Type B pancreatic cell (in vitro differentiated cells): ENCODE measurements at regions not wholly inside any gene's neighbourhood (a gene's known extent, or its start where the extent isn't known, plus 50 kb on each side); places are given as distances from the start of the nearest gene placed in this dataset.

Experiments
- DNase-seq: peaks from one replicate; pipeline ENCODE4 v3.0.0; 2021; ENCODE audit warnings: mixed read lengths; ENCODE audit not compliant: unreplicated experiment; ENCODE audit errors: extremely low spot score
- H3K27ac Mint-ChIP-seq: 2 replicates; pipeline ENCODE4 v1.8.0; 2021; ENCODE audit warnings: mild to moderate bottlenecking, mixed read lengths
- H3K27me3 Mint-ChIP-seq: 2 replicates; pipeline ENCODE4 v1.8.0; 2021; ENCODE audit warnings: mixed read lengths
- H3K36me3 Mint-ChIP-seq: 2 replicates; pipeline ENCODE4 v1.8.0; 2021; ENCODE audit warnings: mixed read lengths
- H3K4me1 Mint-ChIP-seq: one replicate; pipeline ENCODE4 v1.8.0; 2021; ENCODE audit warnings: mixed read lengths; ENCODE audit not compliant: unreplicated experiment
- H3K4me3 Mint-ChIP-seq: 2 replicates; pipeline ENCODE4 v1.8.0; 2021; ENCODE audit warnings: mild to moderate bottlenecking, mixed read lengths
- H3K9me3 Mint-ChIP-seq: 2 replicates; pipeline ENCODE4 v1.8.0; 2021; ENCODE audit warnings: mixed read lengths
- TF ChIP-seq, protein P1 (sequence below): fragments of 200-600 bp; sonication (generic); conservative IDR thresholded peaks from 2 replicates; pipeline ENCODE4 v1.5.0; 2021; ENCODE audit warnings: antibody characterized with exemption, mild to moderate bottlenecking

DNA sequence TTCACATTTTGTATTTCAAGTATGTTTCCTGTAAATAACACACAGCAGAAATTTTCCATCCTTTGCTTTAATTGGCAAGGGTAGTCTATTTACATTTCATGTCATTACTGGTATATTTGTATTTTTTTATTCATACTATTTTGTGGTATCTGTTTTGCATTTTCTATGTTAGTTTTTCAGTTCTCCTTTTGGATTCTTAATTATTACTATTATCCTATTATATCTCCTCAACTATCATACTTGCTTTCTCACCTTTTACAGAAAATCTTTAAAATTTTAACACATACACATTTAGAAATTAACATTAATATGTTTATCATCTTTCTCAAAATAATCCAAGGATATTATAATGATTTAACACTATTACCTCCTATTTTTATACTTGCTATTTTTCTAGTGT, 918.3 kb upstream of the MAP3K7 start:
- H3K9me3 Mint-ChIP-seq: no peaks in the 10 kb centered on the region
- H3K4me1 Mint-ChIP-seq: no peaks in the 10 kb centered on the region
- H3K36me3 Mint-ChIP-seq: no peaks in the 10 kb centered on the region
- TF ChIP-seq, protein P1, sequence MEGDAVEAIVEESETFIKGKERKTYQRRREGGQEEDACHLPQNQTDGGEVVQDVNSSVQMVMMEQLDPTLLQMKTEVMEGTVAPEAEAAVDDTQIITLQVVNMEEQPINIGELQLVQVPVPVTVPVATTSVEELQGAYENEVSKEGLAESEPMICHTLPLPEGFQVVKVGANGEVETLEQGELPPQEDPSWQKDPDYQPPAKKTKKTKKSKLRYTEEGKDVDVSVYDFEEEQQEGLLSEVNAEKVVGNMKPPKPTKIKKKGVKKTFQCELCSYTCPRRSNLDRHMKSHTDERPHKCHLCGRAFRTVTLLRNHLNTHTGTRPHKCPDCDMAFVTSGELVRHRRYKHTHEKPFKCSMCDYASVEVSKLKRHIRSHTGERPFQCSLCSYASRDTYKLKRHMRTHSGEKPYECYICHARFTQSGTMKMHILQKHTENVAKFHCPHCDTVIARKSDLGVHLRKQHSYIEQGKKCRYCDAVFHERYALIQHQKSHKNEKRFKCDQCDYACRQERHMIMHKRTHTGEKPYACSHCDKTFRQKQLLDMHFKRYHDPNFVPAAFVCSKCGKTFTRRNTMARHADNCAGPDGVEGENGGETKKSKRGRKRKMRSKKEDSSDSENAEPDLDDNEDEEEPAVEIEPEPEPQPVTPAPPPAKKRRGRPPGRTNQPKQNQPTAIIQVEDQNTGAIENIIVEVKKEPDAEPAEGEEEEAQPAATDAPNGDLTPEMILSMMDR: no peak
- no peak overlapping the region for H3K4me3 Mint-ChIP-seq
- H3K27me3 Mint-ChIP-seq: no peaks in the 10 kb centered on the region
- H3K27ac Mint-ChIP-seq: no peak overlapping the region
- DNase-seq: no peak

- DNase-seq: no peak
- Mint-ChIP-seq H3K4me1 (no peaks in the 10 kb centered on the region), H3K27ac (no peak overlapping the region), H3K4me3 (no peak overlapping the region), H3K27me3 (no peaks in the 10 kb centered on the region), H3K9me3 (no peaks in the 10 kb centered on the region), H3K36me3 (no peaks in the 10 kb centered on the region)
- TF ChIP-seq, protein P1: no peak
Observed at GRCh38 chr6:91501930-91502329, 915.1 kb upstream of the MAP3K7 start.

DNA sequence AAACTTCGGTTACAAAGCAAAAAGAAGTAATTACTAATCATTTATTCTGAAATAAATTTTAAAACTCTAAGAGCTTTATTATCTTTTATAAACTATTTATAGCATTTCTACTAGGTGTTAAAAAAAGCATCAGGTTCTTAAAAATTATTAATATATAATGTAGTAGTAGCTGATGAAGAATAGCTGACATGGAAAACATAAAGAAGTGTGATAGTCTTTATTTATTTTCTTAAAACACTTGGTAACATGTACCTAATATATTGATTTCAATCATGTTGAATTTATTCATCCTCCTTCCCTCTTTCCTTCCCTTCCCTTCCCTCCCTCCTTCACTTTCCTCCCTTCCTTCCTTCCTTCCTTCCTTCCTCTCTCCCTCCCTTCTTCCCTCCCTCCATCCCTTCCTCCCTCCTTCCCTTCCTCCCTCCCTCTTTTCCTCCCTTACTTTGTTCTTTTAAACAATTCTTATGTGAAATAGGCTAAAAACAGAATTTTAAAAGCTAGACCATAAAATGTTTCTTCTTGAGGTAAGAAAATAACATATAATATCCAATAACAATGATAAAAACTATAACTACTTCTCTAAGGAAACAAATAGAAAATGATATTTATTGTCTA, 913.9 kb upstream of the MAP3K7 start:
- Mint-ChIP-seq H3K4me1 (no peaks in the 10 kb centered on the region), H3K36me3 (no peaks in the 10 kb centered on the region), H3K27me3 (no peaks in the 10 kb centered on the region), H3K9me3 (no peaks in the 10 kb centered on the region), H3K4me3 (no peak overlapping the region), H3K27ac (no peak overlapping the region)
- TF ChIP-seq, protein P1: no peak
- no peak for DNase-seq

- H3K36me3 Mint-ChIP-seq: no peaks in the 10 kb centered on the region
- TF ChIP-seq, protein P1: no peak
- DNase-seq: no peak
- H3K4me3 Mint-ChIP-seq: no peak overlapping the region
- no peaks in the 10 kb centered on the region for H3K4me1 Mint-ChIP-seq
- H3K27ac Mint-ChIP-seq: no peak overlapping the region
- no peaks in the 10 kb centered on the region for H3K9me3 Mint-ChIP-seq
- no peaks in the 10 kb centered on the region for H3K27me3 Mint-ChIP-seq
Observed at GRCh38 chr6:91498576-91498975, 911.7 kb upstream of the MAP3K7 start.

DNA sequence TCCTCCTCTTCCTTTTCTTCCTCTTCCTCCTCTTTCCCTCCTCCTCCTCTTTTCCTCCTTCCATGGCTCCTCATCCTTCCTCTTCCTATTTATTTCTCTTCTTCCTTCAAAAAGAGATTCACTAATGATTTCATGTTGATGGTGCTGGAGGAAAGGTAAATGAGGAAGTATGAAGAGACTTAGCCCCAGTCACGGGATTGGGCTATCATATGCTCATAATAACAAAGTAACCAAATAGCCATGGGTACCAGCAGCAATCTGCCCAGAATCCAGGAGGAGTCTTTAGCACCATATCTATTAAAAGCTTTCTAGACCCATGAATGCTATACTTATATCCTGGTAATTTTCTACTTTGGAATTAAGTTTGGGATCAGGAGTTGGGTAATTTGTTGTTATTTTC, 910.9 kb upstream of the MAP3K7 start:
- H3K27ac Mint-ChIP-seq: no peak overlapping the region
- no peak for DNase-seq
- no peaks in the 10 kb centered on the region for H3K27me3 Mint-ChIP-seq
- TF ChIP-seq, protein P1: no peak
- H3K36me3 Mint-ChIP-seq: no peaks in the 10 kb centered on the region
- H3K4me3 Mint-ChIP-seq: no peak overlapping the region
- H3K4me1 Mint-ChIP-seq: no peaks in the 10 kb centered on the region
- no peaks in the 10 kb centered on the region for H3K9me3 Mint-ChIP-seq
